HTR-8/SVneo (cell line): ENCODE measurements at regions not wholly inside any gene's neighbourhood (a gene's known extent, or its start where the extent isn't known, plus 50 kb on each side); places are given as distances from the start of the nearest gene placed in this dataset.
"Not testable (repeated sequence)": the region's sequence is repeated elsewhere in the genome, so short reads cannot be mapped to it uniquely, and the experiment has no call there.

ENCODE experiments used
- DNase-seq: peaks from one replicate; pipeline ENCODE4 v3.0.0; 2011; ENCODE audit warnings: low spot score, mixed read lengths; ENCODE audit not compliant: insufficient read length
- FAIRE-seq: peaks from 2 replicates; lab custom pipeline; 2011; peaks lifted over from hg19 to GRCh38; lab: Jason Lieb, UNC

DNA sequence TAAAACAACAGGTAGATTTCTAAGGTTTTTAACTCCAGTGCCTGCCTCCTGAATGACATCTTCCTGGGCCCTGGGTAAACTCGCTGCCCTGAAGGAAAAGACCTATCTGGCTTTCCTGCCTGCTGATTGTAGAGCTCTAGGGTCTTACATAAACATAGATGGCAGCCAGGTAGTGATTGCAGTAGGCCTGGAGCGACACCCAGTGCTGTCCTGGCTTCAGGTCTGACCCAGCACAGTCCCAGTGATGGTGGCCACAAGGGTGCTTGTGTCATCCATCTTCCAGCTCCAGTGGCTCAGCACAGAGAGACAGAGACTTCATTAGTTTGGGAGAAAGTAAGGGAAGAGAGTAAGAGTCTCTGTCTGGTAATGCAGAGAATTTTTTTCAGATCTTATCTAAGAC lies 542.9 kb upstream of the IMPG1 start:
- DNase-seq (no peak), FAIRE-seq (no peak)

DNA sequence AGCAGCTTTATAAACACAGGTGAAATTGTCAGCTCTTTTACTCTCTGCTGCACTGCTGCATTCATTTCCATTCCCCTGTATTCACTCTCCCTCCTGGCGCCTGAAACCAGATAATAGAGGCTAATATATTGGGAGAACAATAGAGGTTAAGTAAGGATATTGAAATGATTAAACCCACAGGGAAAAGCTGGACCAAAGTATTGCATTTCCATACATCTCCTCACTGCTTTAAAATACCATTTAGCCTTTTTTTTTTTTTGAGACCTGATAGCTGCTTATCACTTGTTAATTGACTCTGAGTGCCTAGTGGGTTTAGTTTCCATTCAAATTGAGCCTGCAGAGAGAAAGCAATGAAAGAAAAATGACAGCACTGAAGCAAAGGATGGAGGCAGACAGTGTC lies 540.5 kb upstream of the IMPG1 start:
- no peak for FAIRE-seq
- no peak for DNase-seq

GRCh38 chr6:76609160-76609559 lies 536.7 kb upstream of the IMPG1 start:
- FAIRE-seq (no peak), DNase-seq (no peak)

DNA sequence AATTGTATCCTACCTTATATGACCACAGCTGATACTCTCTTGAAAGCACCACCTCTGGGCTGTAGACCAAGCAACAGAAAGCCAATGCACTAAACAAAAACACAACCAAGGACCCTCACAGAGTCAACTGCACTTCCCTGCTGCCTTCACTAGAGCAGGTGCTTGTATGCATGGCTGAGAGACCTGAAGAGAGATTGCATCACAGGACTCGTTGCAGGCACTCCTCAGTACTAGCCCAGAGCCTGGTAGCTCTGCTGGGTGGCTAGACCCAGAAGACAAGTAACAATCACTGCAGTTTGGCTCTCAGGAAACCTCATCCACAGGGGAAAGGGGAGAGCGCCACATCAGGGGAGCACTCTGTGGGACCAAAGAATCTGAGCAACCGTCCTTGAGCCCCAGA lies 521.6 kb upstream of the IMPG1 start:
- FAIRE-seq (no peak), DNase-seq (no peak)

- DNase-seq = no peak
These were observed 521.2 kb upstream of the IMPG1 start for GRCh38 chr6:76593668-76594067.

DNA sequence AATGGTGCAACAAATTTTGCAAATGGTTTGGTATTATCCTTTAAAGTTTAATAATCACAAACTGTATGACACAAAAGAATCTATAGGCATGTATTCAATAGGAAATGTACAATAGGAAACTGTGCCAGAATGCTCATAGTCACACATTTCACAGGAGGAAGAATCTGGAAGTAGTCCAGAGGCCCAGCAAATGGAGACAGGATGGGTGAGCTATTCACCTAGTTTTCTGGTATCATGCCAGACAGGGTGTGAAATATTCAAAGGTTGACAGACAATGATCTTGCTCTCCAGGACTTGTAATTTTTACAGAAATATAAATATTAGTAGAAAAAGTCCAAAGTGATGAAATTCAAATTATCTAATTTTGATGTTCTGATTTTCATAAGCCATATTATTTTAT lies 520.1 kb upstream of the IMPG1 start:
- DNase-seq = no peak
- no peak for FAIRE-seq

More at GRCh38 chr6:76593668-76594067, 521.2 kb upstream of the IMPG1 start:
- no peak for FAIRE-seq

GRCh38 chr6:76587271-76587670 lies 514.8 kb upstream of the IMPG1 start:
- DNase-seq (no peak), FAIRE-seq (no peak)

DNA sequence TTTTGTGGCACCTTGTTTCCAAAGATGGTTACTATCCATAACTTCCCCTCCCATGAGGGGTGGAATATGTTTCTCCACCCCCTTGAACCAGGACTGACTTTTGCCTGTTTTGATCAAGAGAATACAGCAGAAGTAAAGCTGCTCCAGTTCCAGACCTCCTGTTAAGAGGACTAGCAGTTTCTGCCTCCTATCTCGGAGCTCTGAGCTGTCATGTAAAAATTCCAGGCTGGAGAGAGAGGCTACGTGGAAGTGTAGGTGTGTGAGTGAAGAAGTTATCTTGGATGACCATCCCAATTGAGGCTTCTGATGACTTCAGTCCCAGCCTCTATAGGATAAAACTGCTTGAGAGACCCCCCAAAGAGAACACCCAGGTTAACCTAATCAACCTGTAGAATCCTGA lies 511.7 kb upstream of the IMPG1 start:
- DNase-seq = no peak
- FAIRE-seq = no peak

- DNase-seq = no peak
- no peak for FAIRE-seq
These were observed 506.3 kb upstream of the IMPG1 start for GRCh38 chr6:76578746-76579145.

DNA sequence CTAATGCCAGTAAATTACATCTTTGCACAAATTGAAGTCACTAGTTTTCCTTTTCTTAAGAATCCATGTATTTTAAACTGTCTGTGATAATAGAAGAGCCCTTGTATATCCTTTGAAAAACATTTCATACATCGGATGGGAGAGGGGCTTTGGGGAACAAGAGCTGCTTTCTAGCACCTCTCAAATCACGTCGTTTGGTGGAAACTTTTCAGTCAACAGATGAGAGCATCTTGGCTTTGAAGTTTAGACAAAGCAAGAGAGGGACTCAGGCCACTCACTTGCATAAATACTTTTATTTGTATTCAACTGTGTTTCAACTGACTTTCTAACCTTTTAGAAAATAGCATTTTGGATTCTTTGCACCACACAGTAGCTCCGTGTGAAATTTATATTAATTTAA lies 502.3 kb upstream of the IMPG1 start:
- FAIRE-seq (no peak), DNase-seq (no peak)

- DNase-seq = no peak
These were observed 493.5 kb upstream of the IMPG1 start for GRCh38 chr6:76565932-76566331.

GRCh38 chr6:76562371-76562770 lies 489.9 kb upstream of the IMPG1 start:
- FAIRE-seq, DNase-seq: not testable (repeated sequence)

More at GRCh38 chr6:76565932-76566331, 493.5 kb upstream of the IMPG1 start:
- no peak for FAIRE-seq

DNA sequence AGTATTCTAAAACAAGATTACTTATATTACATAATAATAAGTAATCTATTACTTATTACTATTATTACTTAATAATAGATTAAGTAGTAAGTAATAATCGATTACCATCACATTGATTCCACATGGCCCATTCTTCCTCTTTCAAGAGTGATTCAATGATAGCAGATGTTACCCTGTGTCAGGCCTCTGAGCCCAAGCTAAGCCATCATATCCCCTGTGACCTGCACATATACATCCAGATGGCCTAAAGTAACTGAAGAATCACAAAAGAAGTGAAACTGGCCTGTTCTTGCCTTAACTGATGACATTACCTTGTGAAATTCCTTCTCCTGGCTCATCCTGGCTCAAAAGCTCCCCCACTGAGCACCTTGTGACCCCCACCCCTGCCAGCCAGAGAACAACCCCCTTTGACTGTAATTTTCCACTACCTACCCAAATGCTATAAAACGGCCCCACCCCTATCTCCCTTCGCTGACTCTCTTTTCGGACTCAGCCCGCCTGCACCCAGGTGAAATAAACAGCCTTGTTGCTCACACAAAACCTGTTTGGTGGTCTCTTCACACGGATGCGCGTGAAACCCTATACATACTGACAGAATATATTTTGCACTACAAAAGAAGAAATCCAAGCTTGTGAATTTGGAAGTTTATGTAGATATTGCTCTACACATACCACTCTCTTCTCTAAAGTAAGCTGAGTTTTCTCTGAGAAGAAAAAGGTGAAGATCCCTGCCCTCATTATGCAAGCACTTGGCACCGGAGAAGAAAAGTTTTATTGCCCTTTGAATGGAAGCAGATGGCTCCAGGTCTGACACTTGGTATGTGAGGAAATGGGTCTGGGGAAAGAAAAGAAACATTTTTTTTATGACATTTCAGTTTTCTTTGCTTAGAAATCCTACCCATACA lies 488.6 kb upstream of the IMPG1 start:
- not testable (repeated sequence) for DNase-seq, FAIRE-seq

DNA sequence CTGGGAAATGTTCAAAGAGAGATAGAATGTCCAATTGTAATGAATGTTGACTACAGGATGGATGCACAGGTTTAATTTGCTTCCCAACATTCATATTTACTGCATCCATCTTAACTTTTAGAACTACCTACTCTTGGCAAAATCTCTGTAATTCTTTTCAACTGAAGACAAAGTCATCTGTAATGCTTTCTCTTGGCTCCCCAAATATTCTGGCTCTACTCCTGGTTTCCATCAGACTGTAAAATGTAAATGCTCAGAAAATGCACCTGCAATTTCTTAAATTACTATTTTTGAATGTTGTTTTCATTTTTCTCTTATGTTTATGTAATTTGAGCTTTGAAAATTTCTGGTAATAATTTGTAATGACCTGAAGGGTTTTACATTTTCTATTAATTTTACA lies 480.8 kb upstream of the IMPG1 start:
- no peak for FAIRE-seq
- no peak for DNase-seq

DNA sequence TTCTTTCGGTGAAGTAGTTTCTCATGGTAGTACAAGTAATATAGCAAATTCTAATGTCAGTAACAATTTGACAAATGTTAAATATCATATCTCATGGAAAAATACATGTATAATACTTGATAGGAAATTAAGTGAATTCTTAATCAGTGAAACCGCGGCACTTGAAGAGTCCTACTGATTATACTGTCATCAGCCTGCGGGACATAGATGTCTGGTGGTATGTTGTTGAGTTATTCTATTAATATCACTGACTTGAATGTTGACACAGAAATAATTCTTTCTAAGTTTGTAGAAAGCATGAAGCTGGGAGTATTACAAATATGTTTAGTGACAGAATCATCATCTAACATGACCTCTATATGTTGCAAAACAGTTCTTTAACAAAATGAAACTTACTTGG lies 479.8 kb upstream of the IMPG1 start:
- FAIRE-seq (no peak), DNase-seq (no peak)

DNA sequence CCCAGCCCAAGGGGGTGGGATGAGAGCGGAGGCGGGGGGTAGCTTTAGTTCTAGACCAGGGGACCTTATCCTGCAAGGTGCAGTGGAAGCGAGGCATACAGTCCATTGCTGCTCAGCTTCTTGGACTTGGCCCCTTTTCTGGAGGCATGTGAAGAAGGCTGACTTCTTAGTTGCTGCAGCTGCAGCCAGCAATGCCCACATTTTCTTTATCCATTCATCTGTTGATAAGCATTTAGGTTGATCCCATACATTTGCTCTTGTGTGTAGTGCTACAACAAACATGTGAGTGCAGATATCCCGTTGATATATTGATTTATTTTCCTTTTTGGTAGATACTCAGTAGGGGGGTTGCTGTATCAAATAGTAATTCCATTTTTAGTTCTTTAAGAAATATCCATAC lies 461.2 kb upstream of the IMPG1 start:
- DNase-seq = no peak
- FAIRE-seq = no peak

GRCh38 chr6:76532647-76533046 lies 460.2 kb upstream of the IMPG1 start:
- no peak for DNase-seq
- no peak for FAIRE-seq

- FAIRE-seq = no peak
- no peak for DNase-seq
These were observed 446.0 kb upstream of the IMPG1 start for GRCh38 chr6:76518443-76518842.

GRCh38 chr6:76516924-76517323 lies 444.5 kb upstream of the IMPG1 start:
- DNase-seq (no peak), FAIRE-seq (no peak)

DNA sequence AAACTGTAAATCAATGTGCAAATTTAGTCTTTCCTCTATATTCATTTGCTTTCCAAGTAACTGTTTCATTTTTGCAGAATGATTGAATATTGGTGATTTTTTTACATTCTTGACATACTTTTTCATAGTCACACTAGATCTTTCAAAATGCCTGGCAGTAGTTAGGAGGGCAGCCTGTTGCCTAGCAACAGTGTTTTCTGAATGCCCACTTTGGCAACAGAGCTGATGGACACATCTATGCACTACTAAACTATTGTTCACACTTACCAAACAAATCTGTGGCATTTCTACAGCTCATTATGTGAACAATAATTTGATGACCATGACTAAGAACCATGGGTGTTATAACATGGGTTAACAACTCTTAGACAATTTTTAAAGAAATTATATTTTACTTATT lies 438.0 kb upstream of the IMPG1 start:
- no peak for DNase-seq
- no peak for FAIRE-seq

DNA sequence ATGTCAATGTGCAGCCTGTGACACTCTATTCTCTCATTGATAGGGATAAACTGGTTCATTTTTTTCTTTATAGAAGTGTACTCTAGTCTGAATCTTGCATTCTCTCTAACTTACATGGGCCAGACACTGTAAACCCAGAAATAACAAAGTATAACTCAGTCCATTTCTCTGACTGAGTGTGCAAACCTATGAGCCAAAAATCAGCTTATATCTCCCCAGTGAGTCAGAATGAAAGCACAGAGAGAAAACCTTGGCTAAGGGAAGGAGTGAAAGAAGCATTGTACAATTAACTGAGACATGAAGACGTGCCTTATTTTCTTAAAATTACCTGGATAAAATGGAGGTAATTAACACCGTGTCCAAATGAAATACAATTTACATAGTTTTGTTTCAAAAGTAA lies 436.9 kb upstream of the IMPG1 start:
- FAIRE-seq (no peak), DNase-seq (no peak)

- no peak for DNase-seq
- no peak for FAIRE-seq
These were observed 434.3 kb upstream of the IMPG1 start for GRCh38 chr6:76506808-76507207.
